KMS-11 (cell line): ENCODE measurements at regions not wholly inside any gene's neighbourhood (a gene's known extent, or its start where the extent isn't known, plus 50 kb on each side); places are given as distances from the start of the nearest gene placed in this dataset.

Experiments used
- H2AFZ ChIP-seq: fragments of 200-600 bp; sonication (generic); 2 replicates; pipeline ENCODE4 v1.6.1; 2016; ENCODE audit warnings: antibody characterized with exemption, mixed run types, low read depth
- H3K27ac ChIP-seq: fragments of 200-600 bp; sonication (generic); 2 replicates; pipeline ENCODE4 v1.6.1; 2016; ENCODE audit warnings: mild to moderate bottlenecking, mixed run types
- H3K27me3 ChIP-seq: fragments of 200-600 bp; sonication (generic); 2 replicates; pipeline ENCODE4 v1.6.1; 2017; ENCODE audit warnings: mild to moderate bottlenecking, low read depth, mixed run types, moderate library complexity; ENCODE audit not compliant: insufficient read depth
- H3K36me3 ChIP-seq: fragments of 200-600 bp; sonication (generic); 2 replicates; pipeline ENCODE4 v1.6.1; 2017; ENCODE audit warnings: mild to moderate bottlenecking, mixed run types; ENCODE audit not compliant: insufficient read depth
- H3K4me1 ChIP-seq: fragments of 200-600 bp; sonication (generic); 2 replicates; pipeline ENCODE4 v1.6.1; 2016; ENCODE audit warnings: mild to moderate bottlenecking, low read depth, mixed run types; ENCODE audit not compliant: poor library complexity, severe bottlenecking
- H3K4me2 ChIP-seq: fragments of 200-600 bp; sonication (generic); 2 replicates; pipeline ENCODE4 v1.7.0; 2016; ENCODE audit warnings: mild to moderate bottlenecking, mixed run types
- H3K4me3 ChIP-seq: fragments of 200-600 bp; sonication (generic); IDR thresholded peaks from 2 replicates; pipeline ENCODE4 v1.6.1; 2017; ENCODE audit warnings: low read depth, low read length, mixed read lengths; ENCODE audit not compliant: insufficient read depth
- H3K79me2 ChIP-seq: fragments of 200-600 bp; sonication (generic); 2 replicates; pipeline ENCODE4 v1.6.1; 2016; ENCODE audit warnings: low read depth, mixed run types; ENCODE audit not compliant: insufficient read depth
- H3K9ac ChIP-seq: fragments of 200-600 bp; sonication (generic); 2 replicates; pipeline ENCODE4 v1.6.1; 2016; ENCODE audit warnings: mild to moderate bottlenecking, mixed run types
- H4K20me1 ChIP-seq: fragments of 200-600 bp; sonication (generic); 2 replicates; pipeline ENCODE4 v1.6.1; 2016; ENCODE audit warnings: mild to moderate bottlenecking, mixed run types; ENCODE audit not compliant: insufficient read depth
- CTCF ChIP-seq: fragments of 200-600 bp; sonication (generic); conservative IDR thresholded peaks from 2 replicates; pipeline ENCODE4 v1.6.1; 2017; ENCODE audit warnings: low read depth, mild to moderate bottlenecking, antibody characterized with exemption, low read length, moderate library complexity, mixed read lengths

GRCh38 chr16:80039777-80040176 lies 439.2 kb upstream of the MAF start:
- no peak overlapping the region for H2AFZ ChIP-seq
- H3K4me2 ChIP-seq: no peak overlapping the region
- H3K4me1 ChIP-seq: peaks cover 5% of the 10 kb centered on the region
- H3K79me2 ChIP-seq: no peaks in the 10 kb centered on the region
- no peak overlapping the region for H3K9ac ChIP-seq
- no peak overlapping the region for H3K27ac ChIP-seq
- no peak overlapping the region for H3K4me3 ChIP-seq
- H3K36me3 ChIP-seq: no peaks in the 10 kb centered on the region
- no peaks in the 10 kb centered on the region for H4K20me1 ChIP-seq
- H3K27me3 ChIP-seq: no peaks in the 10 kb centered on the region
- no peak for TF ChIP-seq CTCF

DNA sequence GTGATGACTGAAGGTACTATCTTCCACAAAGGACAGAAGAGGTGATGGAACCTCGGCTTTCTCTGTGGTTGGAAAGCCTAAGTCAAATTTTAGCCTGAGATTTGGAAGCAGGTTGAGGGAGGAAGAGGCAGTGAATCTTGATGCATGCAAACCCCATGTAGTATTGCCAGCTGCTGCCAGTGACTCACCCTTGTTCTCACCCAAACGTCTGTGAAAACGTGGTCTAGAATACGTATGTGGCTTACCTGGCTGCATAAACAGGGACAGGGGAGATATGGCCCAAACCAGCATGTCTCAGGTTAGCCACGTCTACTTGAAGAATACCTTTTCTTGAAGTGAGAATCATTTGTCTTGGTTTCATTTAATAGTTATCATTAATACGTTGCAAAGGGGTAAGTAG lies 438.0 kb upstream of the MAF start:
- Histone ChIP-seq H3K36me3 (no peaks in the 10 kb centered on the region), H3K9ac (no peak overlapping the region), H3K27me3 (no peaks in the 10 kb centered on the region), H4K20me1 (no peaks in the 10 kb centered on the region), H2AFZ (no peak overlapping the region), H3K27ac (no peak overlapping the region), H3K4me2 (no peak overlapping the region), H3K79me2 (no peaks in the 10 kb centered on the region), H3K4me1 (peaks cover 5% of the 10 kb centered on the region), H3K4me3 (no peak overlapping the region)
- TF ChIP-seq CTCF: no peak

- no peaks in the 10 kb centered on the region for H3K4me1 ChIP-seq
- H3K9ac ChIP-seq: no peak overlapping the region
- no peak overlapping the region for H2AFZ ChIP-seq
- TF ChIP-seq CTCF: no peak
- no peaks in the 10 kb centered on the region for H3K36me3 ChIP-seq
- H3K27ac ChIP-seq: no peak overlapping the region
- no peak overlapping the region for H3K4me3 ChIP-seq
- no peak overlapping the region for H3K4me2 ChIP-seq
- no peaks in the 10 kb centered on the region for H3K27me3 ChIP-seq
- H4K20me1 ChIP-seq: no peaks in the 10 kb centered on the region
- no peaks in the 10 kb centered on the region for H3K79me2 ChIP-seq
Measured at GRCh38 chr16:80034948-80035663, 434.6 kb upstream of the MAF start.

DNA sequence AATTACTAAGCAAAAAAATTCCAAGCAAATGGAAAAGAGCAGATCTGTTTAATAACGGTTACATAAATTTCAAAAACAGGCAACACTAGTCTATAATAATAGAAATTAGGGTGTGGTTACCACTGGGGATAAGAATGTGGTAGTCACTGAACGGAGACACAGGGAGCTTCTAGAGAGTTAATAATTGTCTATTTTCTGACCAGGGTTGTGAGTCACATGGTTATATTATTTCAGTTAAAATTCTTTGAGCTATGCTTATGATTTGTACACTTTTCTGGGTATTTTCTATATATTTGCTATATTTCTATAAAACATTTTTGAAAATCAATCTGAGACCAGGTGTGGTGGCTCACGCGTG lies 433.9 kb upstream of the MAF start:
- Histone ChIP-seq H3K4me3 (no peak overlapping the region), H2AFZ (no peak overlapping the region), H4K20me1 (no peaks in the 10 kb centered on the region), H3K4me1 (no peaks in the 10 kb centered on the region), H3K79me2 (no peaks in the 10 kb centered on the region), H3K27me3 (no peaks in the 10 kb centered on the region), H3K9ac (no peak overlapping the region), H3K36me3 (no peaks in the 10 kb centered on the region), H3K4me2 (no peak overlapping the region), H3K27ac (no peak overlapping the region)
- TF ChIP-seq CTCF: no peak
